HG03175 (cell line): ENCODE measurements at regions not wholly inside any gene's neighbourhood (a gene's known extent, or its start where the extent isn't known, plus 50 kb on each side); places are given as distances from the start of the nearest gene placed in this dataset.

Source experiments
- ATAC-seq: cut with Tn5 transposase; IDR thresholded peaks from one replicate; pipeline ENCODE4 v1.9.1; 2021; ENCODE audit warnings: mild to moderate bottlenecking, moderate library complexity; ENCODE audit not compliant: unreplicated experiment

- no peak for ATAC-seq
These were observed 219.6 kb upstream of the ZPLD1 start for GRCh38 chr3:102215166-102215565.

DNA sequence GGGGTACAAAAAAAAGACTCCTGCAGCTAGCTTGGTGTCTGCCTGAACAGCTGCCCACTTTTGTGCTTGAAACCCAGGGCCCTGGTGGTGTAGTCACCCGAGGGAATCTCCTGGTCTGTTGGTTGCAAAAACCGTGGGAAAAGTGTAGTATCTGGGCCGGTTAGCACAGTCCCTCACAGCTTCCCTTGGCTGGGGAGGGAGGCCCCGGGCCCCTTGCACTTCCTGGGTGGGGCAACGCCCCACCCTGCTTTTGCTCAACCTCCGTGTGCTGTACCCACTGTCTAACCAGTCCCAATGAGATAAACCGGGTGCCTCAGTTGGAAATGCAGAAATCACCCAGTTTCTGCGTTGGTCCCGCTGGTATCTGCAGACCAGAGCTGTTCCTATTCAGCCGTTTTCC, 211.7 kb upstream of the ZPLD1 start:
- no peak for ATAC-seq

DNA sequence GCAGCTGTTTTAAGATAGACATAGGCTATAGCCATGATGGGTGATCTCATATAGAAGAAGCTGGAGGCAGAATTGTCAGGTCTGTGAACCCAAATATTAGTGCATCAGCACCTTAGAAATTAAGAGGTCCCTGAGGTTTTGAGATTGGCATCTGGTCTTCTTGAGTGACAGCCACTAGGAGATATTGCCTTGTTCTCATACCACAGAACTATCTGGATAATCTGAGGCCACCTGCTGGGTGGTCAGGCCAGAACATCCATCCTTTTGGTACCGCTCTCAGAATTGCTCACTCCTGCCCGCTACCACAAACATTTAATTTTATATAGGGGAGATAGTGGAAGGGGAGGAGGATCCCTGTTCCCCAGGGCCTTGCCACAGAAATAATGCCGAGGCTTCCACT, 210.6 kb upstream of the ZPLD1 start:
- no peak for ATAC-seq

- no peak for ATAC-seq
These were observed 209.8 kb upstream of the ZPLD1 start for GRCh38 chr3:102225005-102225404.

DNA sequence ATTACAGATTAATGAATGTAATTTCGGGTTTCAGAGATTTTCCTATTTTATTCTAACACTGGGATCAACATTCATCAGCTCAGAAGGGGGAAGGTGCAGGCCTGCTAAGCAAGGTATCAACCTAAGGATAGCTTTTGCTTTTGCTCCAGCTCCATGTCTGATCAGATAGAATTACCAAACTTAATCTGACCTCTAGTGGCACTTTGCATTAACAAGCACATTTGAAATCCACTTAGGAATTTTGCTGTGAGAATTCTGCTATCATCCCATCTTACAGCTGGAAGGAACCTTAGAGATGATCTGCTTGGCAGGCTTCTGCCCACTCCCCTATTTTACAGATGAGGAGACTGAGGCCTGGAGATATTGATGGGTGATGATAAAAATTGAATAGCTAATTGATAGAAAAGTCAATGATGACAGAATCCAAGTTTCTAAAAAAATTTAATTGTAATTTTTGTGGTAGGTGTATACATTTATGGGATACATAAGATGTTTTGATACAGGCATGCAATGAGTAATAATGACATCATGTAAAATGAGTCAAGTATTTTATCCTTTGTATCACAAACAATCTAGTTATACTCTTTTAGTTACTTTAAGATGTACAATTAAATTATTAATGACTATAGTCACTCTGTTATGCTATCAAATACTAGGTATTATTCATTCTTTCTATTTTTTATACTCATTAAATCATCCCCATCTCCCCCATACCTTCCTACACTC, 209.2 kb upstream of the ZPLD1 start:
- ATAC-seq = no peak

DNA sequence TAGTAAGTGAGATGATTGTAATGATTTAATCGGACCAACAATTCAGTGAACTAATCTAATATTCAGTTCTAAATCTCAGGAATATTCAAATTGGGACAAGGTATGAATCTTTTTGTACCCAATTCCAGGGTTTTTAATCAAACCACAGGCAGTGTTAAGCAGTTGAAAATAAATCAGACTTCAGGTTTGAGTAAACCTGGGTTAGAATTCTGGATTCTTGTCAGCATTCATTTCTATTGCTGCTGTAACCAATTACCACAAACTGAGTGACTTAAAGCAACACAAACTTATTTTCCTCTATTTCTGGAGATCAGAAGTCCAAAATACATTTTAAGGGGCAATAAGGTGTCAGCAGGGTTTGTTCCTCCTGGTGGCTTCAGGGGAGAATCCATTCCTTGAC, 208.4 kb upstream of the ZPLD1 start:
- ATAC-seq = no peak

GRCh38 chr3:102229062-102229655, 205.7 kb upstream of the ZPLD1 start:
- peak; percentile 59 for ATAC-seq

DNA sequence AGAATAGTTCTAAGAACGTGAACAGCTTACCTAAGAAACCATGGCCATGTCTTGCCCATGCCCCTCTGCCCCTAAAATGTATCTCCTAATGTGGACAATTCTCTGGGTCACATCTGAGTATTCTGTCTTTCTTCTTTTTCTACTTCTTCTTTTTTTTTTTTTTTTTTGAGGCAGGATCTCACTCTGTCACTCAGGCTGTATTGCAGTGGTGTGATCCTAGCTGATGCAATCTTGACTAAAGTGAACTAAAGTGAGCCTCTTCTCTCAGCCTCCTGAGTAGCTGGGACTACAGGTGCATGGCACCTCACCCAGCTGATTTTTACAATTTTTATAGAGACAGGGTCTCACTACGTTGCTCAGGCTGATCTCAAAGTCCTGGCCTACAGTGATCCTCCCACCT, 204.8 kb upstream of the ZPLD1 start:
- no peak for ATAC-seq

DNA sequence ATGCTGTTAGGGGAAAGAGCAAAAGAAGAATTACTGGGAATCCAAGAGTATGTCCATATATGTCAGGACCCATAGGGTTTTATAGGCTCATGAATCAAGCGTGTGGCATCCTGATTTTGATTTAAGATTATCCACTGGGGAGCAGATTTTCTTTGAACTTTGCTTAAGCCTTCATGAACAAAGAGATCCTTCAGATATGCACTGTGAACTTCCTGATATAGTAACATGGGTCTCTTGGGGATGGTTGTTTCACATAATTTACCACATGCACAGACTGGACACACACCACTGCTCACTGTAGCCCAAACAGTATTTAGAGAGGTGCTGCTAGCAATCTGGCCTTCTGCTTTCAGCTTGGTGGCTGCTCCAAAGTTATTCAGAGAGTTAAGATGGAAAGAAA, 200.9 kb upstream of the ZPLD1 start:
- ATAC-seq = peak; percentile 94

GRCh38 chr3:102235679-102236078, 199.1 kb upstream of the ZPLD1 start:
- no peak for ATAC-seq

GRCh38 chr3:102237181-102237580, 197.6 kb upstream of the ZPLD1 start:
- no peak for ATAC-seq

DNA sequence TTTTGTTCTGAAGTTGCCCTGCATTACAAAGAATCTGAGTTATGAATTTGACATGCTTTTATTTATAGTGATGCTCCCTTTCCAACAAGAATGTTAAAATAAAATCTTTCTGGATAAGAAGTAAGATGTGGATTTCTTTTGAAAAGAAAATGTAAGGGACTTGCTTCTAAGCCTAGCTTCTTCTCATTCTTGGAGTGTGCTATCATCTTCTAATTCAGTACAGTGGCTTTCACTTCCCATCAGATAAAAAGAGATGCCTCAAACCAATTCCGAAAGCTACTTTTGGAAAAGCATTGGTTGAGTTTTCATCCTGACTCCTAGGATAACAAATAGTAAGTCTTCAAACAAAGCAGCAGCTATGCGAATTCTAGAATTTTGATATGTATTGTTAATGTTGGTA, 197.0 kb upstream of the ZPLD1 start:
- no peak for ATAC-seq

- ATAC-seq = no peak
These were observed 196.5 kb upstream of the ZPLD1 start for GRCh38 chr3:102238362-102238761.

DNA sequence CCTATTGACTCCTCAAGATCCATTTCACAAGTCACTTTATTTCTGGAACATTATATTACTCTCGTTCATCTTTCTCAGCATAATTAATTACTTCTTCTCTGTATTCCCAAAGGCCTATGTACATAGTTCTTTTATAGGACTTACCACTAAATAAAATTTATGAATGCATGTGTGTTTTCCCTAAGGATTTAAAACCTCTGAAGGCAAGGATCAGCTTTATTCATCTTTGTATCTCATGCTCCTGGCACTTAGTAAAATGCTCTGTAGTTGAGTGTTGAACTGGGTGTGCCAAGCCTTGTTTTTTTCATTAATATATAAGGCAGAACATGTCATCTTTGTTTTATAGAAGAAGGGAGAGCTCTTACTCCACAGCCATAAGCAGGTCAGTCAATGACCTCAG, 194.1 kb upstream of the ZPLD1 start:
- no peak for ATAC-seq

DNA sequence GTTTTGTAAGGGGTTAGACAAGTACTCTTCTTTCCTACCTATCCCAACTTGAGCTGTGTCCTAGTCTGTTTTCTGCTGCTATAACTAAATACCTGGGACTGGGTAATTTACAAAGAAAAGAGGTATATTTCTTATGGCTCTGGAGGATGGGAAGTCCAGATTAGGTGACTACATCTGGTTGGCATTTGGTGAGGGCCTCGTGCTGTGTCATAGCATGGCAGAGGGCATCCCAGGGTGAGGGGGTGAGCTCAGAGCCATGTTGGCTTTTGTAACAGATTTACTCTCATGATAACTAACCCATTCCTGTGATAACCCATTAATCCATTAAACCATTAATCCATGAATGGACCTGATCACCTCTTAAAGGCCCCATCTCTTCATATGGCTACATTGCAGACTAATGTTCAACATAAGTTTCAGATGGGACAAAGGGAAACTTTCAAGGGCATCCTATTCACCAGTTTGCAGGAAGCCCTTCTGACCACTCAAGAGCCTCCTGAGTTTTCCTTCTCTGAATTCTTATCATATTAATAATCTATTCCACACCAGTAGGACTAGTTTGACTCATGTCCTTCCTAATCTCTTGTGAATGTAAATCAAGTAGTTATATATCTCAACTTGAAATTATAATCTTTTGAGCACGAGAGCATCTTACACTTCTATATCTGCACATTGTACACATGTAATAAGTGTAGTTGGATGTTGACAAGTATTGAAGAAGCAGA, 185.7 kb upstream of the ZPLD1 start:
- ATAC-seq = no peak

- no peak for ATAC-seq
These were observed 179.1 kb upstream of the ZPLD1 start for GRCh38 chr3:102255736-102256135.

- peak; percentile 79 for ATAC-seq
These were observed 176.1 kb upstream of the ZPLD1 start for GRCh38 chr3:102258666-102259227.

DNA sequence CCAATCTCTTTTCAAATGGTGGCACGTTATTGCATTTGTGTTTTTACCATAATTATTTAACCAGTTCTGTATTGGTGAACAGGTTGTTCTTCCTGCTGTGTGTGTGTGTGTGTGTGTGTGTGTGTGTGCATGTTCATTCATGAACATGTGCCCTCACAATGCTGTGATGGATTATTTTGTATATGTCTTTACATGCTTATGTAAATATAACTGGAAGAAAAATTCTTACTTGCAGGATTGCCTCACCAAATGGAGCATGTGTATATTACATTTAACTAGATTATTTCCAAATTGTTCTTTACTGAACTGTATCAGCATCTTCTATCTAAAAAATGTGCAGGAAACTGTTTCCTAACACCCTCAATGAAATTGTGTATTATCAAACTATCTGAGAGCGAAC, 175.2 kb upstream of the ZPLD1 start:
- no peak for ATAC-seq

GRCh38 chr3:102265720-102266119, 169.1 kb upstream of the ZPLD1 start:
- ATAC-seq = no peak

DNA sequence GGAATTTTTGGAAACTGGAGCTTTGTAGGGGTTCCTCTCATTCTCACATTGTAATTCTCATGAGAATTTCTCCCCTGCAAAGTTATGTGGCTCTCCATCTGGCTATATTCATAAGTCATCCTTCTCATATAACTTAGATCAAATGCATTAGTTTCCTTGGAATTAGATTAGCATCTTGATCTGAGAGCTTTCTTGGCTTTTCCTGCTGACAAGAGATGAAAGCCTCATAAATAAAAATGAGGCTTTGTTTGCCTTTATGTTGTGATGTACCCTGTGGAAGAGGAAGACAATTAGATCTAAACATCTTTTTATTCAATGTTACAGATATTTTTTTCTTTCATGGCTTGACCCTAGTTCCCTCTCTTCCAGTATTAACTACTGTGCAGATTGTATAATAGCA, 165.4 kb upstream of the ZPLD1 start:
- ATAC-seq = no peak

DNA sequence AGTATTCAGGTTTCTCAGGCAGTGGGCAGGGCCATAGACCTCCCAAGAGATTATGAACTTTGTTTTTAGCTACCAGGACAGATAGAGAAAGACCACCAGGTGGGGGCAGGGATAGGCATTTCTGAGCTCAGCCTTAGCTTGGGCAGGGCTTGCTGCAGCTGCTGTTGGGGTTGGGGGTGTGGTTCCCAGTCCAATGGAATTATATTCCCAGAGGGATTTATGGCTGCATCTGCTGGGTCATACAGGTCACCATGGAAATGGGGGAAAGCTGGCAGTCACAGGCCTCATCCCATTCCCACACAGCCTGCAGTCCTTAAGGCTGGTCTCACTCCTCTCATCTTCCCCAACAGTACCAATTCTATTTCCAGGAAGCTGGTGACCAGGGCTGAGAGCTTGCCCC, 144.6 kb upstream of the ZPLD1 start:
- ATAC-seq = no peak

DNA sequence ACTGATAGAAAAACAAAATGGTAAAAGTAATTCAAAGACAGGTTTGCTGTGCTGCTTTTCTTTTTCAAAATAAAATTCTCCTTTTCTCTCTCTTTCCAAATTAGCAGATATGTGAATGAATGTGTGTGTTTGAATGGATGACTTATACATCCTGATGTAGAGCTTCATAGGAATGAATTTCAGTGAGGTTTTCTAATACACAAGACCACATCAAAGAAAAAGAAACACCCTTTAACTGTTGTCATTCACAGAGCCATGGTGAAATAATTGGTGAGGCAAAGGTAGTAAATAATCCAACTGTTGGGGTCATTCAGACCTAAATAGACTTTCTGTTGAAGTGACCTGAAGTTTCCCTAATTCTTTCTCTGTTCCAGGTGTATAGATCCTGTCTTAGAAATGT, 139.1 kb upstream of the ZPLD1 start:
- ATAC-seq = no peak
